ENCODE measurements at regions not wholly inside any gene's neighbourhood (a gene's known extent, or its start where the extent isn't known, plus 50 kb on each side); places are given as distances from the start of the nearest gene placed in this dataset.

GRCh38 chr12:126191949-126192348 lies 1126.7 kb downstream of the AACS start:
- TF ChIP-seq CTCF (IDR thresholded peaks at IDR 0.05 in 2 of 3, conservative IDR thresholded peaks at IDR 0.05 in 1 of 3; ENCODE audit: control insufficient read depth in 2 of 3, extremely low read depth in 1 of 3, insufficient read depth in 1 of 3, low read depth in 3 of 3, low read length in 3 of 3), result no peak
- TF ChIP-seq RUNX3 (IDR thresholded peaks at IDR 0.05; ENCODE audit: low read length), result no peak
- TF ChIP-seq ESRRA (IDR thresholded peaks at IDR 0.05; ENCODE audit: low read length), result no peak
- no peak for TF ChIP-seq MYC (IDR thresholded peaks at IDR 0.05; ENCODE audit: insufficient read depth, insufficient read length, insufficient replicate concordance, low read length, severe bottlenecking)
- TF ChIP-seq POLR2A (IDR thresholded peaks at IDR 0.05; ENCODE audit: low read depth, low read length), result no peak
- TF ChIP-seq BACH1 (IDR thresholded peaks at IDR 0.05; ENCODE audit: borderline replicate concordance), result no peak
- no peak for TF ChIP-seq ZZZ3 (IDR thresholded peaks at IDR 0.05; ENCODE audit: control insufficient read depth, insufficient read length, low read depth)
- TF ChIP-seq SMARCA5 (IDR thresholded peaks at IDR 0.05), result no peak
- TF ChIP-seq NFXL1 (IDR thresholded peaks at IDR 0.05; ENCODE audit: borderline replicate concordance), result no peak
- TF ChIP-seq MAX (IDR thresholded peaks at IDR 0.05; ENCODE audit: low read depth, low read length), result no peak
